Tibial nerve (tissue), 4 donors: ENCODE measurements at regions not wholly inside any gene's neighbourhood (a gene's known extent, or its start where the extent isn't known, plus 50 kb on each side); places are given as distances from the start of the nearest gene placed in this dataset.
"Not testable (repeated sequence)": the region's sequence is repeated elsewhere in the genome, so short reads cannot be mapped to it uniquely, and the experiment has no call there.

Experiments
- DNase-seq, 2 donors: peaks; one replicate each; pipeline ENCODE4 v3.0.0-alpha.2; 2019; ENCODE audit warnings: low spot score in 2 of 2
- H3K27ac ChIP-seq, 4 donors: fragments of 200-600 bp; sonication (generic) in 3 of 4; one replicate each; pipeline ENCODE4 v1.5.1; 2017 to 2019; ENCODE audit warnings: mild to moderate bottlenecking in 1 of 4
- H3K27me3 ChIP-seq, 2 donors: fragments of 200-600 bp; sonication (generic) in 1 of 2; one replicate each; pipeline versions ENCODE4 v1.5.1 to v1.6.0; 2017 to 2019
- H3K36me3 ChIP-seq, 3 donors: fragments of 200-600 bp; sonication (generic); one replicate each; pipeline ENCODE4 v1.5.1; 2018 to 2019
- H3K4me1 ChIP-seq, 4 donors: fragments of 200-600 bp; sonication (generic) in 3 of 4; one replicate each; pipeline ENCODE4 v1.5.1; 2017 to 2019
- H3K4me3 ChIP-seq, 4 donors: fragments of 200-600 bp; sonication (generic) in 3 of 4; one replicate each; pipeline ENCODE4 v1.5.1; 2017 to 2019; ENCODE audit warnings: mild to moderate bottlenecking in 1 of 4, moderate library complexity in 1 of 4
- H3K9me3 ChIP-seq, 4 donors: fragments of 200-600 bp; sonication (generic) in 3 of 4; one replicate each; pipeline ENCODE4 v1.5.1; 2017 to 2019
- EP300 ChIP-seq, 2 donors: sonication (generic); formaldehyde crosslinking; IDR thresholded peaks; one replicate each; pipeline ENCODE4 v1.6.1; 2017; ENCODE audit warnings: antibody characterized with exemption in 2 of 2, mild to moderate bottlenecking in 1 of 2
- POLR2A ChIP-seq, 2 donors: fragments of 450-650 bp; IDR thresholded peaks; one replicate each; pipeline ENCODE4 v1.6.1; 2017; ENCODE audit warnings: antibody characterized with exemption in 2 of 2, mild to moderate bottlenecking in 2 of 2, moderate library complexity in 2 of 2
- WGBS, 2 donors: methylation state at CpG; one replicate each; pipeline ENCODE4 v1.1.5; 2018; 5-methylcytosine and 5-hydroxymethylcytosine counted together
- TF ChIP-seq, protein P1 (sequence below), 5 experiments: fragments of 200-600 bp in 3 of 5; fragments of 450-650 bp in 2 of 5; sonication (generic) in 3 of 5; IDR thresholded peaks; one replicate each; pipeline ENCODE4 v1.5.1; 2016 to 2019; ENCODE audit warnings: antibody characterized with exemption in 5 of 5, mild to moderate bottlenecking in 3 of 5, moderate library complexity in 2 of 5

DNA sequence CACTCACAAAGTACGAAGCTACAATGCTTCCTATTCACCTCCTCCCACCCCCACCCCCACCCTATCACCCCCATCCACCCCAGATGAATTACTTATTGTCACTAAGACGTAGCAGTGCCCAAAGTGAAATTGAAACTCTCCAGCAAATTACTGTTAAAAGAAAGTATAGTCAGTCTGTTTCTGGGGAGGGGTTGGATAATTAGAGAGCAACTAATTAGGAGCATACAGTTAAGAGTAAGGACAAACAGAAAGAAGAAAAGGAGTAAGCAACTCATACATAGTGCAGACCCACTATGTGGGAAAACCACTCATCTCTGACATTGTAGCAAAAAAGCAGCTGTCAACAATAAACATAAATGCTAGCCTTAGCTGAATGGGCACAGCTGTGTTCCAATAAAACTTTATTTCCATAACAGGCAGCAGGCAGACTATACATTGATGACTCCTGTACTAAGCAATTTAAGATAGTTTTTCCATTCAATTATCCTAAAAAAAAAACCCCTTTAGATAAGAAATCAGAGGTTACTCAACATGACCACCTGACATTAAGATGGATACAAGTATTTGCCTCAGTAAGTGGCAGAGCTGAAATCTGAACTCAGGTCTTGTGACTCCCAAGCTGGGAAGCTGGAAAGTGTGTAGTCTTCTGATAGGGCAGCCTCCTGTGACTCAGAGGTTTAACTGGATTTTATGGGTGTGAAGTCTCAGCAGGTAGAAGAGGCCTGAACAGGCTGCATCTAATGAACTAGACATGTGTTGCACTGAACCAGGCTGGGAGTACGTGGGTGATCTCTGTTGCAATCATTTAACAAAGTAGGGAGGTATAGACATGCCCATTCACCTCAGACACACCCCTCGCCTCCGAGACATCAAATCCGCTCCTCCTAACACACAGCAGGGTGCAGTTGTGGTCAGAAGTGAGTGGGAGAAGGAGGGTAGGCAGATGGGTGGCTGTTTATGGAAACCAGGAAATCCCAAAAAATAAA, 171.8 kb upstream of the KLF7 start:
- H3K4me3 ChIP-seq = no peak overlapping the region
- H3K9me3 ChIP-seq = no peaks in the 10 kb centered on the region
- DNase-seq = no peak
- no peaks in the 10 kb centered on the region for H3K27me3 ChIP-seq
- H3K36me3 ChIP-seq = no peaks in the 10 kb centered on the region
- peaks cover 0 to 33% (median 13%) of the 10 kb centered on the region in 4 donors for H3K4me1 ChIP-seq
- H3K27ac ChIP-seq = peak overlapping the region in 2 of 4 donors; percentile 62 to 66
- WGBS, 2 donors = 72 to 81% methylated on average over 6 of the region's 6 CpGs
- TF ChIP-seq, protein P1, sequence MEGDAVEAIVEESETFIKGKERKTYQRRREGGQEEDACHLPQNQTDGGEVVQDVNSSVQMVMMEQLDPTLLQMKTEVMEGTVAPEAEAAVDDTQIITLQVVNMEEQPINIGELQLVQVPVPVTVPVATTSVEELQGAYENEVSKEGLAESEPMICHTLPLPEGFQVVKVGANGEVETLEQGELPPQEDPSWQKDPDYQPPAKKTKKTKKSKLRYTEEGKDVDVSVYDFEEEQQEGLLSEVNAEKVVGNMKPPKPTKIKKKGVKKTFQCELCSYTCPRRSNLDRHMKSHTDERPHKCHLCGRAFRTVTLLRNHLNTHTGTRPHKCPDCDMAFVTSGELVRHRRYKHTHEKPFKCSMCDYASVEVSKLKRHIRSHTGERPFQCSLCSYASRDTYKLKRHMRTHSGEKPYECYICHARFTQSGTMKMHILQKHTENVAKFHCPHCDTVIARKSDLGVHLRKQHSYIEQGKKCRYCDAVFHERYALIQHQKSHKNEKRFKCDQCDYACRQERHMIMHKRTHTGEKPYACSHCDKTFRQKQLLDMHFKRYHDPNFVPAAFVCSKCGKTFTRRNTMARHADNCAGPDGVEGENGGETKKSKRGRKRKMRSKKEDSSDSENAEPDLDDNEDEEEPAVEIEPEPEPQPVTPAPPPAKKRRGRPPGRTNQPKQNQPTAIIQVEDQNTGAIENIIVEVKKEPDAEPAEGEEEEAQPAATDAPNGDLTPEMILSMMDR (IDR thresholded peaks at IDR 0.05) = no peak
- TF ChIP-seq EP300 (IDR thresholded peaks at IDR 0.05) (no peak), POLR2A (IDR thresholded peaks at IDR 0.05) (no peak)

DNA sequence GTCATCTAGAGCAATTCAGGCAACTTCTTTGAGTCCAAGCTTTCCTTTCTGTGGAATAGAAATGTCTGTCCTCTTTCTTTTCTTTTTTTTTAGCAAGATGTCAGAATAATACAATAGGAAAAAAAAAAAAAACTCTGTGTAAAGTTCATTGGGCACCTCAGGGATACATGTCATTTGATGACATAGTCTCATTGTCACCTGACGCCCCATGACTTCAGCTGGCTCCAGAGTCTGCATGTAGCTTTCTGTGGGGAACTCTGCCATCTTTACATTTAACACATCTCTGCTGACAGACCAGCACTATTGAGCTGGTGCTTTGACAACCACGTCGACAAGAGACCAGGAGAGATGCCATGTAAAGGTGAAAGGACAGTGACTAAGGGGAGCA, 172.5 kb upstream of the KLF7 start:
- H3K27me3 ChIP-seq = no peaks in the 10 kb centered on the region
- H3K27ac ChIP-seq = peak overlapping the region in 1 of 4 donors; percentile 66
- TF ChIP-seq EP300 (IDR thresholded peaks at IDR 0.05) = no peak
- no peak for DNase-seq
- H3K4me3 ChIP-seq = no peak overlapping the region
- no peaks in the 10 kb centered on the region for H3K9me3 ChIP-seq
- WGBS, 2 donors = 86 to 89% methylated on average over 3 of the region's 3 CpGs
- no peaks in the 10 kb centered on the region for H3K36me3 ChIP-seq
- peaks cover 0 to 33% (median 13%) of the 10 kb centered on the region in 4 donors for H3K4me1 ChIP-seq

DNA sequence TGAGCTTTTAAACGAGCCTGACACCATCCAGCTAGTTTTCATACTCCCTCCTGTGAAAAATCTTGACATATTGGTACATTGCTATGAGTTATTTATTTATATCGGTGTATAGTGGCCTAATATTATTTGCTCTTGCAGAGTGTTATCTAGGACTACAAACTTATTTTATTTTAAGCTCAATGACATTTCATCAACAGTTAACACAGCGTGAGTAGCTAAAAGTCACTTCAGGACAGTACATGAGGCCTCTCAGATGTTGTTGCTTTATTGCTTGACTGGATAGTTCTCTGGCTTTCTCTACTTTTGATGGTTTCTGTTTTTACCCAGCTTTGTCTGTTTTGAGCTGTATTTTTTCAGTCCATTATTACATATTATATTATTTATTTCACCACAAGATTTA, 172.9 kb upstream of the KLF7 start:
- Histone ChIP-seq H3K27ac (no peak overlapping the region), H3K9me3 (no peaks in the 10 kb centered on the region), H3K4me3 (no peak overlapping the region), H3K36me3 (no peaks in the 10 kb centered on the region), H3K27me3 (no peaks in the 10 kb centered on the region), H3K4me1 (peaks cover 0 to 33% (median 12%) of the 10 kb centered on the region in 4 donors)
- 83 to 84% methylated on average over 3 of the region's 3 CpGs for WGBS, 2 donors
- TF ChIP-seq EP300 (IDR thresholded peaks at IDR 0.05) (no peak), POLR2A (IDR thresholded peaks at IDR 0.05) (no peak)
- TF ChIP-seq, protein P1 (IDR thresholded peaks at IDR 0.05) = no peak
- DNase-seq = no peak

DNA sequence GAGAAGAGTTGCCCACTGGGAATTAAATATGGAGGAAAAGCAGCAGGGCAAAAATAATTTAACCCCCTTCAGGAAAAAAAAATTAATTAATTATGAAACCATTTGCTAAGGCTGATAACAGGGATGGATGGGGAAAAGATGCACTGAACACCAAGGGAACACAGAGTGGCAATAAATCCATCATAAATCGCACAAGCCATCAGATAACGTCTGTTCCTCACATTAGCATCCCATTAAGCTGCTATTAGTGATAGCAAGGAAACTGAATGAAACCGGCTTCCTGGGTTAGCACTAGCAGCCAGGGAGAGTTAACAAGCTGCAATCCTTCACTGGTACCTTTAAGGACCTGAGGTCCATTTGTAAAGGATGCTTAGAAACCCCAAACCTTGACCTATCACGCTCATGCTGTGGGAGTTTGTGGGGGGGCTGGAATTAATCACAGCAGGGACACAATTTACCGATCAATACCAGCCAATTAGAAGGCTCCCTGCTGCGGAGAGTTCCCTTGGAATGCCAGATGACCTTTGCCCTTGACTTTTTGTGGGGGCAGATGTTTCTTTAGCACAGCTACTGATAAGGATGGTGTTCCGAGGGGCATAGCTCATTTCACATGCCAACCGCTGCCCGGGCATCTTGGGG, 175.5 kb upstream of the KLF7 start:
- DNase-seq = no peak
- TF ChIP-seq, protein P1 (IDR thresholded peaks at IDR 0.05) = no peak
- TF ChIP-seq POLR2A (IDR thresholded peaks at IDR 0.05) = no peak
- TF ChIP-seq EP300 (IDR thresholded peaks at IDR 0.05) = no peak
- no peaks in the 10 kb centered on the region for H3K36me3 ChIP-seq
- H3K27ac ChIP-seq = no peak overlapping the region
- peaks cover 0 to 8% (median 0%) of the 10 kb centered on the region in 4 donors for H3K9me3 ChIP-seq
- H3K4me3 ChIP-seq = no peak overlapping the region
- peaks cover 0 to 10% (median 0%) of the 10 kb centered on the region in 4 donors for H3K4me1 ChIP-seq
- WGBS, 2 donors = 65 to 71% methylated on average over 9 of the region's 9 CpGs
- H3K27me3 ChIP-seq = no peaks in the 10 kb centered on the region

DNA sequence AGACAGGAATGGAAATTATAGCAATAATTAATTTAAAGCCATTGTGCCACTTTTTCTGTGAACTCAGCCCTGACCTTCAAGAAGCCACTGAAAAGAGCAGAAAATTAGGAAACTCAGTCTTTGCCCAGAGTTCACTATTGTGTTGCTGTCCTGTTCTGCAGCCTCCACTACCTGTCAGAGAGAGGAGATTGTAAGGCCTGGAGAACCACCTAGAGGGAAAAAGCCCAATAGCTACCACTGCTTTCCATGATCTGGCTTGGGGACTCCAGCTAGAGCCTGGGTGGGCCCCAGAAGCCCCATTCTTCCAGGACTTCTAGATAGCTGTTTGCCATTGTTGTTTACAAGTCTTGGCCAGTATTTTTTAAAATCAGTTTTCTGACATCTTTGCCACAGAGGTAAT, 176.1 kb upstream of the KLF7 start:
- Histone ChIP-seq H3K9me3 (peaks cover 0 to 13% (median 0%) of the 10 kb centered on the region in 4 donors), H3K36me3 (no peaks in the 10 kb centered on the region), H3K4me1 (peaks cover 0 to 10% (median 0%) of the 10 kb centered on the region in 4 donors), H3K27ac (no peak overlapping the region), H3K27me3 (no peaks in the 10 kb centered on the region), H3K4me3 (no peak overlapping the region)
- TF ChIP-seq, protein P1 (IDR thresholded peaks at IDR 0.05) = no peak
- TF ChIP-seq EP300 (IDR thresholded peaks at IDR 0.05) (no peak), POLR2A (IDR thresholded peaks at IDR 0.05) (no peak)
- DNase-seq = no peak

DNA sequence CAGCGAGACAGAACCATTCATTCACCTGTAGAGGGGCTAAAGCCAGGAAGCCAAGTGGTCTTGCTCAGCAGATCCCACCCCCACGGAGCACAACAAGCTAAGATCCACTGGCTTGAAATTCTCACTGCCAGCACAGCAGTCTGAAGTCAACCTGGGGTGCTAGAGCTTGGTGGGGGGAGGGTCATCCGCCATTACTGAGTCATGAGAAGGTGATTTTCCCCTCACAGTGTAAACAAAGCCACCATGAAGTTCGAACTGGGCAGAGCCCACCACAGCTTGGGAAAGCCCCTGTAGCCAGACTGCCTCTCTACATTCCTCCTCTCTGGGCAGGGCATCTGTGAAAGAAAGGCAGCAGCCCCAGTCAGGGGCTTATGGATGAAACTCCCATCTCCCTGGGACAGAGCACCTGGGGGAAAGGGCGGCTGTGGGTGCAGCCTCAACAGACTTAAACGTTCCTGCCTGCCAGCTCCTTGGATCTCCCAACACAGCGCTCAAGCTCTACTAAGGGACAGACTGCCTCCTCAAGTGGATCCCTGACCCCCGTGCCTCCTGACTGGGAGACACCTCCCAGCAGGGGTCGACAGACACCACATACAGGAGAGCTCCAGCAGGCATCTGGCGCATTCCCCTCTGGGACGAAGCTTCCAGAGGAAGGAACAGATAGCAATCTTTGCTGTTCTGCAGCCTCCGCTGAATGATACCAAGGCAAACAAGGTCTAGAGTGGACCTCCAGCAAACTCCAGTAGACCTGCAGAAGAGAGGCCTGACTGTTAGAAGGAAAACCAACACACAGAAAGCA, 179.0 kb upstream of the KLF7 start:
- not testable (repeated sequence) for H3K27ac ChIP-seq, H3K4me1 ChIP-seq, DNase-seq, H3K27me3 ChIP-seq, H3K36me3 ChIP-seq, H3K4me3 ChIP-seq
- 86 to 94% methylated on average over 10 to 12 of the region's 12 CpGs for WGBS, 2 donors
- H3K9me3 ChIP-seq = peaks cover 0 to 39% (median 4%) of the 10 kb centered on the region in 4 donors
